ENCODE measurements at regions not wholly inside any gene's neighbourhood (a gene's known extent, or its start where the extent isn't known, plus 50 kb on each side); places are given as distances from the start of the nearest gene placed in this dataset.
"Not testable (repeated sequence)": the region's sequence is repeated elsewhere in the genome, so short reads cannot be mapped to it uniquely, and the experiment has no call there.

- WGBS (ENCODE audit: low lambda C conversion rate), result 89% methylated on average over 14 of the region's 14 CpGs
- Histone ChIP-seq H3K4me1 (ENCODE audit: control insufficient read depth in 1 of 2, insufficient read depth in 2 of 2, low read depth in 1 of 2, low read length in 1 of 2) (no peaks in the 10 kb centered on the region), H3K9me2 (no peaks in the 10 kb centered on the region), H3K9ac (no peak overlapping the region), H2AFZ (ENCODE audit: low read depth) (no peak overlapping the region), H4K20me1 (ENCODE audit: insufficient read depth) (no peaks in the 10 kb centered on the region), H3K27ac (ENCODE audit: low read depth in 2 of 2, low read length in 1 of 2) (no peak overlapping the region), H3K9me3 (no peaks in the 10 kb centered on the region), H3F3A (replicated peaks; ENCODE audit: insufficient read depth) (no peaks in the 10 kb centered on the region), H3K79me2 (ENCODE audit: insufficient read depth) (no peaks in the 10 kb centered on the region), H3K27me3 (ENCODE audit: insufficient read depth) (no peaks in the 10 kb centered on the region), H3K4me3 (ENCODE audit: low read depth in 2 of 2, low read length in 1 of 2) (no peak overlapping the region), H3K36me3 (replicated peaks in 1 of 2; ENCODE audit: control insufficient read depth in 1 of 2, insufficient read depth in 2 of 2, low read length in 1 of 2) (no peaks in the 10 kb centered on the region), H3K4me2 (no peak overlapping the region)
- TF ChIP-seq MEF2A (IDR thresholded peaks at IDR 0.05; ENCODE audit: borderline replicate concordance, low read depth), result no peak
- no peak for TF ChIP-seq NRF1 (IDR thresholded peaks at IDR 0.05; ENCODE audit: low read depth, low read length)
- no peak for TF ChIP-seq IRF3 (IDR thresholded peaks at IDR 0.05; ENCODE audit: low read depth, low read length)
- no peak for TF ChIP-seq REST (IDR thresholded peaks at IDR 0.05; ENCODE audit: low read depth, low read length)
- TF ChIP-seq SMC3 (IDR thresholded peaks at IDR 0.05; ENCODE audit: low read depth, low read length), result no peak
- no peak for TF ChIP-seq CHD2 (IDR thresholded peaks at IDR 0.05; ENCODE audit: low read length, partially characterized antibody)
- TF ChIP-seq POLR2AphosphoS5 (IDR thresholded peaks at IDR 0.05; ENCODE audit: low read depth, low read length), result no peak
- TF ChIP-seq RCOR1 (IDR thresholded peaks at IDR 0.05; ENCODE audit: low read length), result no peak
- no peak for TF ChIP-seq FOXM1 (IDR thresholded peaks at IDR 0.05; ENCODE audit: low read depth)
- no peak for TF ChIP-seq CTCF (IDR thresholded peaks at IDR 0.05)
- POLR2A ChIA-PET, result no interaction called here
- DNase-seq, result no peak
- CTCF ChIA-PET, result no interaction called here
Observed at GRCh38 chr2:142707318-142707717, 170.1 kb upstream of the KYNU start.

GRCh38 chr2:142702397-142702796, 175.1 kb upstream of the KYNU start:
- H3K4me3 ChIP-seq (ENCODE audit: low read depth in 2 of 2, low read length in 1 of 2); H4K20me1 ChIP-seq (ENCODE audit: insufficient read depth); DNase-seq; H3K79me2 ChIP-seq (ENCODE audit: insufficient read depth); POLR2A ChIA-PET; H3K27me3 ChIP-seq (ENCODE audit: insufficient read depth); H3K4me1 ChIP-seq (ENCODE audit: control insufficient read depth in 1 of 2, insufficient read depth in 2 of 2, low read depth in 1 of 2, low read length in 1 of 2); H3K36me3 ChIP-seq (replicated peaks in 1 of 2; ENCODE audit: control insufficient read depth in 1 of 2, insufficient read depth in 2 of 2, low read length in 1 of 2); CTCF ChIA-PET; H3K4me2 ChIP-seq; H3F3A ChIP-seq (replicated peaks; ENCODE audit: insufficient read depth); H2AFZ ChIP-seq (ENCODE audit: low read depth); H3K9ac ChIP-seq; H3K27ac ChIP-seq (ENCODE audit: low read depth in 2 of 2, low read length in 1 of 2); H3K9me3 ChIP-seq; H3K9me2 ChIP-seq: not testable (repeated sequence)
- 86% methylated on average over 10 of the region's 24 CpGs for WGBS (ENCODE audit: low lambda C conversion rate)

GRCh38 chr2:142695350-142696257, 181.9 kb upstream of the KYNU start:
- H4K20me1 ChIP-seq (ENCODE audit: insufficient read depth); H3K9me3 ChIP-seq; H3K79me2 ChIP-seq (ENCODE audit: insufficient read depth); H3K27me3 ChIP-seq (ENCODE audit: insufficient read depth); DNase-seq; H3K4me3 ChIP-seq (ENCODE audit: low read depth in 2 of 2, low read length in 1 of 2); H3K9ac ChIP-seq; POLR2A ChIA-PET; H3K4me1 ChIP-seq (ENCODE audit: control insufficient read depth in 1 of 2, insufficient read depth in 2 of 2, low read depth in 1 of 2, low read length in 1 of 2); H3K9me2 ChIP-seq; CTCF ChIA-PET; H3K27ac ChIP-seq (ENCODE audit: low read depth in 2 of 2, low read length in 1 of 2); H3F3A ChIP-seq (replicated peaks; ENCODE audit: insufficient read depth); H3K36me3 ChIP-seq (replicated peaks in 1 of 2; ENCODE audit: control insufficient read depth in 1 of 2, insufficient read depth in 2 of 2, low read length in 1 of 2); H3K4me2 ChIP-seq; H2AFZ ChIP-seq (ENCODE audit: low read depth): not testable (repeated sequence)
- 61% methylated on average over 11 of the region's 11 CpGs for WGBS (ENCODE audit: low lambda C conversion rate)
